ENCODE measurements at regions not wholly inside any gene's neighbourhood (a gene's known extent, or its start where the extent isn't known, plus 50 kb on each side); places are given as distances from the start of the nearest gene placed in this dataset.
A peak's percentile ranks its signal among the peaks of the same experiment; 100 is the strongest.

DNA sequence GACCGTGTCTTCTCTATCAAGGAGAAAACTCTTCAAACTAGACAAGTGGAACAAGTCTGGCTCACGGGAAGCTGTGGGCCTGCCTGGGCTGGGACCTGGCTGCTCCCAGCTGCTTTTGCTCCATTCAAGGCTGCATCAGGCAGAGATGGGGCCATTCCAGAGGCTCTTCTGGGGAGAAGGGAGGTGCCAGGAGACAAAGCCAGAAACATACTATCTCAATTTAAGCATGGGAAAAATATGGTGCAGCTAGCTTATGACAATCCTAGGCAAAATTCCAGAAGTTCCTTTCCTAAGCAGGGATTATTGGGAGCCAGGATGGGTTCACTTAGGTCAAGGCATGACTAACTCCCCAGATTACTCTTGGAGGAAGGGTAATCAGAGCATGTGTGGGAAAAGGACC, 90.8 kb upstream of the SLC2A1 start:
- no peaks in the 10 kb centered on the region for H3K27me3 Mint-ChIP-seq (ENCODE audit: insufficient read depth, unreplicated experiment)
- no TSS peak for BruUV-seq (replicated peaks)
- TF ChIP-seq, protein P1, sequence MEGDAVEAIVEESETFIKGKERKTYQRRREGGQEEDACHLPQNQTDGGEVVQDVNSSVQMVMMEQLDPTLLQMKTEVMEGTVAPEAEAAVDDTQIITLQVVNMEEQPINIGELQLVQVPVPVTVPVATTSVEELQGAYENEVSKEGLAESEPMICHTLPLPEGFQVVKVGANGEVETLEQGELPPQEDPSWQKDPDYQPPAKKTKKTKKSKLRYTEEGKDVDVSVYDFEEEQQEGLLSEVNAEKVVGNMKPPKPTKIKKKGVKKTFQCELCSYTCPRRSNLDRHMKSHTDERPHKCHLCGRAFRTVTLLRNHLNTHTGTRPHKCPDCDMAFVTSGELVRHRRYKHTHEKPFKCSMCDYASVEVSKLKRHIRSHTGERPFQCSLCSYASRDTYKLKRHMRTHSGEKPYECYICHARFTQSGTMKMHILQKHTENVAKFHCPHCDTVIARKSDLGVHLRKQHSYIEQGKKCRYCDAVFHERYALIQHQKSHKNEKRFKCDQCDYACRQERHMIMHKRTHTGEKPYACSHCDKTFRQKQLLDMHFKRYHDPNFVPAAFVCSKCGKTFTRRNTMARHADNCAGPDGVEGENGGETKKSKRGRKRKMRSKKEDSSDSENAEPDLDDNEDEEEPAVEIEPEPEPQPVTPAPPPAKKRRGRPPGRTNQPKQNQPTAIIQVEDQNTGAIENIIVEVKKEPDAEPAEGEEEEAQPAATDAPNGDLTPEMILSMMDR (IDR thresholded peaks at IDR 0.05; ENCODE audit: unreplicated experiment) = no peak
- POLR2A ChIA-PET = interaction anchor here (1.0 to 4.2 kb wide), 6 partner anchors 9 to 108 kb away, joined by 3 to 38 read pairs (median 10); no protein-coding TSS in a partner anchor
- no peaks in the 10 kb centered on the region for H3K9me3 Mint-ChIP-seq (ENCODE audit: unreplicated experiment)
- intact Hi-C loops (cut with micrococcal nuclease) = no loop called here
- peaks cover 15% of the 10 kb centered on the region for H3K4me1 Mint-ChIP-seq (ENCODE audit: insufficient read depth, unreplicated experiment)
- H3K4me3 Mint-ChIP-seq (ENCODE audit: unreplicated experiment) = no peak overlapping the region
- no peak overlapping the region for H3K27ac Mint-ChIP-seq (ENCODE audit: low read depth, unreplicated experiment)
- DNase-seq (ENCODE audit: unreplicated experiment) = peak; percentile 7
- CTCF ChIA-PET = interaction anchor here (1.0 to 3.0 kb wide), 3 partner anchors 24 to 136 kb away, joined by 3 to 20 read pairs (median 4); no protein-coding TSS in a partner anchor
- H3K36me3 Mint-ChIP-seq (ENCODE audit: insufficient read depth, unreplicated experiment) = no peaks in the 10 kb centered on the region

DNA sequence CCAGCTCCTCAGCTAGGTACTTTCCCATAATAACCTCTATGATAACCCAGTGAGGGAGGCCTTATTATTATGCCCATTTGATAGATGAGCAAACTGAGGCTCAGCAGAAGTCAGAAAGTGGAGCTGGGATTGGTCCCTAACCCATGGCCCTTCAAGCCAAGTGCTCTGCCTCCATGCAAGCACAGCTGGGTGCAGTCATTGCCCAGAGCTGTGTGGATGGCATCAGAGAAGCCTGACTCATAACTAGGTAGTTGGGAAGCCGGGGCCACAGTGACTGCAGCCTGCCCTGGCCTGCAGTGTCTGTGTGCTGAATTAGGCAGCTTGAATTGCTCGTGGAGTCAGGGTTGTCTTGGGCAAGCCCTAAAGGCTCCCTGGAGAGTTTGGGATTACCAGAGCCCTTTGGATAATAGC, 89.9 kb upstream of the SLC2A1 start:
- Mint-ChIP-seq H3K4me3 (ENCODE audit: unreplicated experiment) (no peak overlapping the region), H3K9me3 (ENCODE audit: unreplicated experiment) (no peaks in the 10 kb centered on the region), H3K27me3 (ENCODE audit: insufficient read depth, unreplicated experiment) (no peaks in the 10 kb centered on the region), H3K27ac (ENCODE audit: low read depth, unreplicated experiment) (no peak overlapping the region), H3K4me1 (ENCODE audit: insufficient read depth, unreplicated experiment) (peaks cover 15% of the 10 kb centered on the region), H3K36me3 (ENCODE audit: insufficient read depth, unreplicated experiment) (no peaks in the 10 kb centered on the region)
- TF ChIP-seq, protein P1 (IDR thresholded peaks at IDR 0.05; ENCODE audit: unreplicated experiment) = no peak
- no TSS peak for BruUV-seq (replicated peaks)
- POLR2A ChIA-PET = interaction anchor here (0.6 to 4.2 kb wide), 11 partner anchors 10 to 233 kb away, joined by 3 to 38 read pairs (median 8); no protein-coding TSS in a partner anchor
- CTCF ChIA-PET = interaction anchor here (0.6 to 3.0 kb wide), 6 partner anchors 8 to 171 kb away, joined by 3 to 20 read pairs (median 4); no protein-coding TSS in a partner anchor
- peak; percentile 79 for DNase-seq (ENCODE audit: unreplicated experiment)
- intact Hi-C loops (cut with micrococcal nuclease) = no loop called here

DNA sequence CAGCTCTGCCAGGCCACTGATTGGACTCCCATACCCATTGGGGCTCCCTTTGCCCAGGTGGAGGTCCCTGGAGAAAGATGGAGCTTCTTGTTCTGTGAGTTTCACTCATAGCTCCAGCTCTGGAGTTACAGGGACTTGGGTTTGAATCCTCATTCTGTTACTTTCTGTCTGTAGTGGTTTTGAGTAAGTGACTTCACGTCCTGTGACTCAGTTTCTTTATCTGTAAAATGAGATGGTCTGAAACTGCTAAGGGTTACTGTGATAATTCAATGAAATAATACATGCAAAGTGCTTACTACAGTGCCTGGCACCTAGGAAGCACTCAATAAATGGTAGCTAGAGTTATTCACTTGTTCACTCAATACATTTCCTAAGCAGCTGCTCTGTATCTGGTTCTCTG, 88.5 kb upstream of the SLC2A1 start:
- CTCF ChIA-PET = interaction anchor here (0.6 to 3.0 kb wide), 3 partner anchors 13 to 81 kb away, joined by 3 to 20 read pairs (median 9); no protein-coding TSS in a partner anchor
- Mint-ChIP-seq H3K27ac (ENCODE audit: low read depth, unreplicated experiment) (no peak overlapping the region), H3K27me3 (ENCODE audit: insufficient read depth, unreplicated experiment) (no peaks in the 10 kb centered on the region), H3K4me1 (ENCODE audit: insufficient read depth, unreplicated experiment) (peaks cover 15% of the 10 kb centered on the region), H3K9me3 (ENCODE audit: unreplicated experiment) (no peaks in the 10 kb centered on the region), H3K36me3 (ENCODE audit: insufficient read depth, unreplicated experiment) (no peaks in the 10 kb centered on the region), H3K4me3 (ENCODE audit: unreplicated experiment) (no peak overlapping the region)
- no peak for DNase-seq (ENCODE audit: unreplicated experiment)
- BruUV-seq (replicated peaks) = no TSS peak
- TF ChIP-seq, protein P1 (IDR thresholded peaks at IDR 0.05; ENCODE audit: unreplicated experiment) = no peak
- intact Hi-C loops (cut with micrococcal nuclease) = no loop called here
- POLR2A ChIA-PET = interaction anchor here (4.2 kb wide), 1 partner anchor 25 kb away, joined by 38 read pairs; no protein-coding TSS in a partner anchor

DNA sequence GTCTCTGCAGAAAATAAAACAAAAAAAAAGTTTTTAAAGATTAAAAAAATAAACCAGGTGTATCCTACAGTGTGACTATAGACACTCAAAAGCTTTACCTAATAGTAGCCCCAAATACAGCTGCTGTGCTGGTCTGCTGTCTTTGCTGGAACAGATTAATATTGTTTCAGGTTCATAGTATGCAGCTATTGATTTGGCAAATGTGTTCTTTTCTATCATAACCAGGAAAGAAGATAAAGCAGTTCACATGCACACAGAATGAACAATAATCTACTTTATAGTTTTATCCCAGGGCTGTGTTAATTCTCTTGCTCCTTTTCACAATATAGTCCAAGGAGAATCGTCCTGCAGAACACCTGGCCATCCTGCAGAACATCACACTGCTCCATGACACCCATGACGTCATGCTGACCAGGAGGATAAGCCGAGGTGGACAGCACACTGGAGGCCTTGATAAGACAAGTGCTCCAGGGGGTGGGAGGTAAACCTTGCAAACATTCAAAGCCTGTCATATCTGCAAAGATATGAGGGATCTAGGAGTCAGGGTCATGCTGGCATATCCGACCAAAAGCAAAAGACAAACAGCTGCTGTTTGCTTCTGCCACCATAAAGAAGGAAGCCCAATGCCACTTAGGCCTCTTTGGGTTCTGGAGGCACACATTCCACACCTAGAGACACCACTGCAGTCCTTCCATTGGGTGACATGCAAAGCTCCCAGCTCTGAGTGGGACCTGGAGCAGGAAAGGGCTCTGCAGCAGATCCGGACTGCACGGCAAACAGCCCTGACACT, 86.1 kb upstream of the SLC2A1 start:
- peaks cover 14% of the 10 kb centered on the region for H3K4me1 Mint-ChIP-seq (ENCODE audit: insufficient read depth, unreplicated experiment)
- ChIA-PET CTCF (interaction anchor here (0.6 to 1.3 kb wide), 2 partner anchors 29 to 131 kb away, joined by 3 to 4 read pairs; no protein-coding TSS in a partner anchor), POLR2A (interaction anchor here (0.5 to 1.2 kb wide), 3 partner anchors 14 to 58 kb away, joined by 3 to 5 read pairs (median 4); no protein-coding TSS in a partner anchor)
- BruUV-seq (replicated peaks) = no TSS peak
- no peaks in the 10 kb centered on the region for H3K36me3 Mint-ChIP-seq (ENCODE audit: insufficient read depth, unreplicated experiment)
- no peak overlapping the region for H3K27ac Mint-ChIP-seq (ENCODE audit: low read depth, unreplicated experiment)
- no peaks in the 10 kb centered on the region for H3K27me3 Mint-ChIP-seq (ENCODE audit: insufficient read depth, unreplicated experiment)
- TF ChIP-seq, protein P1 (IDR thresholded peaks at IDR 0.05; ENCODE audit: unreplicated experiment) = no peak
- no peak for DNase-seq (ENCODE audit: unreplicated experiment)
- intact Hi-C loops (cut with micrococcal nuclease) = no loop called here
- no peaks in the 10 kb centered on the region for H3K9me3 Mint-ChIP-seq (ENCODE audit: unreplicated experiment)
- H3K4me3 Mint-ChIP-seq (ENCODE audit: unreplicated experiment) = no peak overlapping the region
